ENCODE measurements at regions not wholly inside any gene's neighbourhood (a gene's known extent, or its start where the extent isn't known, plus 50 kb on each side); places are given as distances from the start of the nearest gene placed in this dataset.

GRCh38 chr12:53824001-53824712, 72.4 kb upstream of the CISTR start:
- no peaks in the 10 kb centered on the region for H3K4me1 Mint-ChIP-seq
- no peak overlapping the region for H3K4me3 Mint-ChIP-seq
- no peak overlapping the region for H3K27ac Mint-ChIP-seq
- peaks cover 4% of the 10 kb centered on the region for H3K27me3 Mint-ChIP-seq
- no peaks in the 10 kb centered on the region for H3K9me3 Mint-ChIP-seq
- H3K36me3 Mint-ChIP-seq: no peaks in the 10 kb centered on the region

GRCh38 chr12:53825246-53826081, 73.7 kb upstream of the CISTR start:
- Mint-ChIP-seq H3K4me1 (no peaks in the 10 kb centered on the region), H3K9me3 (no peaks in the 10 kb centered on the region), H3K4me3 (no peak overlapping the region), H3K27ac (no peak overlapping the region), H3K36me3 (no peaks in the 10 kb centered on the region), H3K27me3 (no peaks in the 10 kb centered on the region)

DNA sequence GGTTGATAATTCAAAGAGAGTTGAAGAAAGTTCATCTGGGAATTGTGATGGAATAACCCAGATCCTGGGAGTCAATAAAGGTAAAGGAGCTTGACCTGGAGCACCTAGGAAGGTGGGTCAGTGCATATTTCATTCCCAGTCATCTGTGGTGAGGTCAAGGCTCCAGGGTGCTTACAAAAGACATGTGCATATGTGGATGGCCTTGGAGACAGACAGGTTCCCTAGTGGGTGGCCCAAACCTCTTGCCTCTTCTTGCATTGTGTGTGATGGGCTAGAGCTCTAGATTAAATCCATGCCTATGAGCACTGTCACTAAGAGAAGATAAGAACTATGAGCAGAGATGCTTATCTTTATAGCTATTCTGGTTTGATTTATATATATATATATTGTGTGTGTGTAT, 75.5 kb upstream of the CISTR start:
- no peaks in the 10 kb centered on the region for H3K9me3 Mint-ChIP-seq
- H3K27me3 Mint-ChIP-seq: peaks cover 1% of the 10 kb centered on the region
- peak overlapping the region in 1 of 4 donors; percentile 24 for H3K4me3 Mint-ChIP-seq
- no peaks in the 10 kb centered on the region for H3K4me1 Mint-ChIP-seq
- H3K36me3 Mint-ChIP-seq: no peaks in the 10 kb centered on the region
- no peak overlapping the region for H3K27ac Mint-ChIP-seq

DNA sequence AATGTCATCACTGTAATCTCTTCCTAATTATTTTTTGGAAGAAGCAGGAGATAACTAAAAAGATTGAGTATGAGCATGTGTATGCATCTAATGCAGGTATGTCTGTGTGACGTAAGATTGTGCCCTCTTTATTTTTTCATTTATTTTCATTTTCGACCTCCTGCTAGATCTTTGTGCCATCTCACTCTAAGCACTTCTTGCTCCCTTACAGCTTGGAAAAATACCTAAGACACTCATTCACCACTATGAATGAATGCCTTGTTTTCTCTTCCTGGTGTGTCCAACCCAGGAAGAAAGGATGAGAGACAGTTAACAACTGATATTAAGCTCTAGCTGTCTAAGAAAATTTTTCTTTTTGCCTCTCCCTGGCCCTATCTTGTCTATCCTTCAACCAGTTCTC, 76.8 kb upstream of the CISTR start:
- peaks cover 1% of the 10 kb centered on the region for H3K27me3 Mint-ChIP-seq
- H3K4me1 Mint-ChIP-seq: no peaks in the 10 kb centered on the region

DNA sequence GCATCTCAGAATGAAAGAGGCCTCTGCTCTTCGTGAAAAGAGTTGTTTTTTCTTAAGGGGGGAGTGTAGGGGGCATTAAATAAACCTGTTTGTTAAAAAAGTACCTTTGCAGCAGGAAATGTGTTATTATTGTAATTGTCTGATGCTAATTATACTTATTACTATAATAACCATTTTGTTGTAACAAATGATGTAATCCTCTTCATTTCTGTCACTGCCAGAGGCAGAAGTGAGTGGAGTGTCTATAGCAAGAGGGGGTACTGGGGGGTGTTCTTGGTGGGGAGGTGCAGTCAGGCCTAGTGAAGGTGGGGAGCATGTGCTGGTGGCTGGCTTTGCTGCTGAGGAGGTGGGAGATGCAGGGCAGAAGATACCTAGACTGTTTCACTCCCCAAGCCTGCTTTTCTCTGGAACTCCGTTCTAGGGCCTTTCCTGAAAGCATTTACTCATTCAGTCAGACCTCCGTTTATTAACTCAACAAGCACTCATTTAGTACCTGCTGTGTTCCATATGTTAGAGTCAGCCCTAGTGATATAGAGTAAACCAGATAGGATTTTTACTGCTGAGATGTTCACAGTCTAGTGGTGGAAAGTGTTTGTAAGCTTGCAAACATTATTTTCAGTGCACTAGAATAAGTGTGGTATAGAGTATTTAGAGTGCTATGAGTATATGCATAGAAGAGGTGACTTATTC, 77.5 kb upstream of the CISTR start:
- Mint-ChIP-seq H3K9me3 (no peaks in the 10 kb centered on the region), H3K27me3 (peaks cover 3% of the 10 kb centered on the region), H3K36me3 (no peaks in the 10 kb centered on the region), H3K27ac (peak overlapping the region in 1 of 3 donors; percentile 84), H3K4me1 (no peaks in the 10 kb centered on the region), H3K4me3 (no peak overlapping the region)

More for the DNA sequence above, 76.8 kb upstream of the CISTR start:
- Mint-ChIP-seq H3K27ac (no peak overlapping the region), H3K36me3 (no peaks in the 10 kb centered on the region), H3K9me3 (no peaks in the 10 kb centered on the region), H3K4me3 (peak overlapping the region in 1 of 4 donors; percentile 31)

DNA sequence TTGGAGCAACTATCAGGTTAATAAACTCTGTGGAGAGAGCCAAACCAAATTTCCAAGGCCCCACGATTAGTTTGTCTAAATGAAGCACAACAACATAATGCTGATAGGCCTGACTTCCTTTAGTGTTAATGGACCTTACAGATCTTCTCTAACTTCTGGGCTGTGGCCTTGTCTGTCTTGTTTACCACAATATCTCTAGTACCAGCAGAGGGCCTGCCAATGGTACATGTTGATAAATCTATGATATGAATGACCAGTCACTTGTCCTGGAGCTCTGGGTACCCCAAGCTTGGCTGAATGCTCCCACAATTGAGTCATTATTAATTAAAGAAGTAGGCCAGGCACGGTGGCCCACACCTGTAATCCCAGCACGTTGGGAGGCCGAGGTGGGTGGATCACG, 78.9 kb upstream of the CISTR start:
- Mint-ChIP-seq H3K4me1 (no peaks in the 10 kb centered on the region), H3K36me3 (no peaks in the 10 kb centered on the region), H3K4me3 (no peak overlapping the region), H3K27me3 (peaks cover 3% of the 10 kb centered on the region), H3K9me3 (no peaks in the 10 kb centered on the region), H3K27ac (no peak overlapping the region)

DNA sequence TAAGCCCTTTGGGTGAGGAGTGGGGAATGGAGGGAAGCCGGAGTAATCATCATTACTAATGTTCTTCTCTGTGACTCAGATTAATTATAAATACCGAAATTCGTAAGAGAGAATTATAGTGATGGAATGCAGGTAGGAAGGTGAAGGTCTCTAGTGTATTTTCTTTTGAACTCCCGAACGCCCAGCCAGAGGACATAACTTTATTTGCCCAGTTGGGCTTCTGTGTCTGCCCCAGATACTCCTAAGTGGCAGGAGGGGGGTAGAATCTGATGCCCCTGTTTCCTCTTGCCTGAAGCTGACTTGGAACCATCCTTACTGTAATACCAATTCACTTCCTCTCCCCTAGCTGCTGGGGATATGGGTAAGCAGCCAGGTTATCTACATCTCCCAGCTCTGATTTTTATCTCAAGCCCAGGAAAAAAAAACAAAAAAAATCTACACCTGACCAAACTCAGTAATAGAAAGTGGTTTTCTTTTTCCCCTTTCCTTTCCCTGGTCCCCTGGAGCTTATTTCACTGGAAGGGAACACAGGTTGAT, 84.4 kb upstream of the CISTR start:
- Mint-ChIP-seq H3K4me3 (no peak overlapping the region), H3K9me3 (no peaks in the 10 kb centered on the region), H3K4me1 (no peaks in the 10 kb centered on the region), H3K36me3 (peaks cover 3% of the 10 kb centered on the region), H3K27me3 (peaks cover 2% of the 10 kb centered on the region), H3K27ac (no peak overlapping the region)

DNA sequence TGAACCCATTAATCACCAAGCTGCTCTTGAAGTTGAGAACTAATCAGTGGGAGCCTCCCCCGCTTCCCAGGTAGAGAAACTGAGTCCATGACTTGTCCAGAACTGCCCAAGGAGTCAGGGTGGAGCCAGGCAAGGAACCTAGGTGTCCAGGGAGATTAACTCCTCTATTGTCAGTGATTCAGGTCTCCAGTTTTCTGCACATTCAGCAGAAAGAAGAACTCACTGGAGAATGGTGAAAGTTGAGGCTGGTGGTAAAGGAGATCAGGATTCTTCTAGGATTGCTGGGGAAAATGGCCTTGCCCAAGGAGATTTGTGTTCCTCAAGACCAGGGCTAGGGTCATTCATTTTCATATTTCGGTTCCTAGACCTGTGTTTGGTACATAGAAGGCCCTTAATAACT, 87.2 kb upstream of the CISTR start:
- Mint-ChIP-seq H3K27ac (no peak overlapping the region), H3K36me3 (peaks cover 5% of the 10 kb centered on the region), H3K4me1 (no peaks in the 10 kb centered on the region), H3K4me3 (no peak overlapping the region), H3K27me3 (peaks cover 15% of the 10 kb centered on the region), H3K9me3 (no peaks in the 10 kb centered on the region)

DNA sequence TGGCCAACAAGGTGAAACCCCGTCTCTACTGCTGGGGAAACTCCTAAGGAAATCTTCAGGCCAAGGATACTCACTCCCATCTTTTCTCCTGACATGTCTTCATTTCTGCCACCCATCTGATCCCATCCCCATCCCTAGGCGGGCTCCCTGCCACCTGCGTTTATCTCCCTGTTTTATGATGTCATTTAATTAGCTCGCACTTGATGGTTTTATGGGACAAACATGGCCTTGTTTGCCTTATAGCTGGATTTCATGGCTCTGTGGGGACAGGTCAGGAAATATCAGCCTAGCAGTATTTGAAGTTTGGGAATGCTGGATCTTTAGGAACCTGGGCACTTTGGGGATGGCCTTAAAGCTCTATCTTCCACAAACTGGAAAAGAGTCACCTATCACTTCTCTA, 88.5 kb upstream of the CISTR start:
- Mint-ChIP-seq H3K36me3 (peaks cover 5% of the 10 kb centered on the region), H3K27ac (no peak overlapping the region), H3K4me1 (no peaks in the 10 kb centered on the region), H3K27me3 (peaks cover 14% of the 10 kb centered on the region), H3K9me3 (no peaks in the 10 kb centered on the region), H3K4me3 (no peak overlapping the region)

DNA sequence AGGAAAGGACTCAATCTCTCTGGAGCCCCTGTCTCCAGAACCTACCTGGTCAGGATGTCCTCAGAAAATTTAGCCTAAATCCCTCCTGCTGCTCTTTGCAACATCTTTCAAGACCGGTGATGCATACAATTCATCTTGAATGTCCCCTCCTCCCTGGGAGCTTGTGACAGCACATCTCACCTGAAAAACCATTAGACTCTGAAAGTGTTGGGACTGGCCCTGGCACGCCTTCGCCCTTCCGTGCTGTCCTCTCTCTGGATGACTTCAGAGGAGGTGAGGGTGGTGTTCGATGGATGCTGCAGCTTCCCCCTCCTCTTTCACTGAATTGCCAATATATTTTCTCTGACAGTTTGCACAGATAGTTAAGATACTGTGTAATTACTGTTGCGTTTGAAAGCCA, 90.9 kb upstream of the CISTR start:
- Mint-ChIP-seq H3K4me1 (no peaks in the 10 kb centered on the region), H3K27me3 (peaks cover 14% of the 10 kb centered on the region), H3K4me3 (no peak overlapping the region), H3K36me3 (peaks cover 4% of the 10 kb centered on the region), H3K9me3 (no peaks in the 10 kb centered on the region), H3K27ac (no peak overlapping the region)

- Mint-ChIP-seq H3K9me3 (no peaks in the 10 kb centered on the region), H3K27me3 (peaks cover 14% of the 10 kb centered on the region), H3K4me3 (no peak overlapping the region), H3K27ac (no peak overlapping the region), H3K36me3 (peaks cover 4% of the 10 kb centered on the region), H3K4me1 (no peaks in the 10 kb centered on the region)
These were observed 91.8 kb upstream of the CISTR start for GRCh38 chr12:53843545-53843944.

DNA sequence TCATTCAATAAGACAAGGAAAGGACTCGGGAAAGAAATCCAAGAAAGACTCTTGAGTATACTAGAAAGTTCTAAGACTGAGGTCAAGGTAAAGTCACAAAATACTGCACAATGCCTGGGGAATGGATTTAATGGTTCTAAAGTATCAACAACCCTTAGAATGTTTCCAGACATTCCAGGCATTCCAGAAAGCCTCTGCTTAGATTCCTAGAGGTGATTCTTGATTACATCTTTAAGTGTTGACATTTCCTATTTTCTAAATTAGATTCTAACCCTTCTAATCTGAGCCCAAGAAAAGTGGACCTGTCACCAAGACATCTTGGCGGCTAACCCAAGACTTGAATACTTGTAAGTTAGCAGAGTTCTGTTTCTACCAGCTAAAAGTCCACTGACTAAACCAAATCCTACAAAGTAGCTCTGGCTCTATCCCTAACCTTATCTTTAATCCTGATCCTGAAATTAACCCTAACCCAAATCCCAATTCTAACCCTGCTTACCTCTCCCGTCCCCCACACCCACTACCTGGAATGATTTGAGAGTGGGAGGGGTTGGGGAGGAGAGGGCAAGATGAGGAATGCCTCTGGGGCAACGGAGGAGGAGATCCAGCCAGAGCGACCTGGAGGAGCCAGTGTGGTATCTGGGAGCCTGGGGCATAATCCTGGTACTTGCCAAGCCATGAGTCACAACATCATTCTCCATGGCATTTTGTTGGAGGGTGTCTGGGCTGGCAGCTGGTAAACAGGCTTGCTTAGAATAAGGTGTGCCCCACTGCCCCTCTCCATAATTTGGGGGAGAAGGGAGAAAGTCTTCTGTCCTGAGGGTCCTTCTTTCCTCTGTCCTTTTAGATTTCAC, 93.4 kb upstream of the HOXC13 start:
- H3K27me3 Mint-ChIP-seq: peaks cover 14% of the 10 kb centered on the region
- H3K9me3 Mint-ChIP-seq: no peaks in the 10 kb centered on the region
- no peak overlapping the region for H3K27ac Mint-ChIP-seq
- H3K4me1 Mint-ChIP-seq: no peaks in the 10 kb centered on the region
- peaks cover 2% of the 10 kb centered on the region for H3K36me3 Mint-ChIP-seq
- H3K4me3 Mint-ChIP-seq: no peak overlapping the region

DNA sequence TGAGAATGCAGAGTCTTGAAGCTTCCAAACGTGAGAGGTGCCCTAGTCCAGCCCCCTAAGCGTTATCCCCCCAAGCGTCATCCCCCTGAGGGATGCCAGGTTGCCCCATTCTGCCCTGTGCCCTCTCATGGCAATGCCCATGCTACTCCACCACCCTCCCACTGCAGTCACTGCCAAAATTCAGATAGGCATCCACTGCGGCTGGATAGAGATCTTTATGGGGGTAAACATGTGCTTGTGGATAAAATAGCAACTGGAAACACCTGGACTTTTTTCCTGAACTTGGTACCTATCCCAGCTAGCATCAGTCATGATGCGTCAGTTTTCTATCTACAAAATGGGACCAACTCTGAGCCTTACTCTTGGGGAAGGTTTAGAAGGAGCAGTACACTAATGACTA, 92.7 kb upstream of the HOXC13 start:
- Mint-ChIP-seq H3K36me3 (peaks cover 2% of the 10 kb centered on the region), H3K27ac (no peak overlapping the region), H3K9me3 (no peaks in the 10 kb centered on the region), H3K27me3 (peaks cover 14% of the 10 kb centered on the region), H3K4me3 (no peak overlapping the region), H3K4me1 (no peaks in the 10 kb centered on the region)

- Mint-ChIP-seq H3K27ac (no peak overlapping the region), H3K27me3 (no peaks in the 10 kb centered on the region), H3K4me3 (no peak overlapping the region), H3K36me3 (no peaks in the 10 kb centered on the region), H3K4me1 (no peaks in the 10 kb centered on the region), H3K9me3 (no peaks in the 10 kb centered on the region)
These were observed 89.5 kb upstream of the HOXC13 start for GRCh38 chr12:53849113-53849512.

Data from IgD-negative memory B cell (primary cell).